GM18502 (cell line): ENCODE measurements at regions not wholly inside any gene's neighbourhood (a gene's known extent, or its start where the extent isn't known, plus 50 kb on each side); places are given as distances from the start of the nearest gene placed in this dataset.

ENCODE experiments used
- ATAC-seq: cut with Tn5 transposase; IDR thresholded peaks from one replicate; pipeline ENCODE4 v1.9.1; 2021; ENCODE audit warnings: mild to moderate bottlenecking; ENCODE audit not compliant: unreplicated experiment, poor library complexity

DNA sequence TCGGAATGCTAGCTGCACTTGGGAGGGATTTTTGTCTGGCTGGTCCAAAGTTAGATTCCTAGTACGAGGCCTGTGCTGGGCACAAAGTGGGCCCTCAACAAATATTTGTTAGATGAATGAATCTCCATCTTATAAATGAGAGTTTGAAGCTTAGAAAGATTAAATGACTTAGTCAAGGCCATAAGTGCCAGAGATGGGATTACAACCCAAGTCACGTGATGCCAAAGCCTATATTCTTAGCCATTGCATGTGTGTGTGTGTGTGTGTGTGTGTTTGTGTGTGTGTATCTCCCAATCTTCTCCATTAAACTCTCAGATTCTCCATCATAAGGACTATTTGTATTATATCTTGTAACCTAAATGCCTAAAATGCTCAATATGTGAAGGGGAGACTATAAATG lies 130.8 kb upstream of the MAP1B start:
- ATAC-seq = no peak

- ATAC-seq = no peak
Observed at GRCh38 chr5:71977311-71977710, 130.0 kb upstream of the MAP1B start.

DNA sequence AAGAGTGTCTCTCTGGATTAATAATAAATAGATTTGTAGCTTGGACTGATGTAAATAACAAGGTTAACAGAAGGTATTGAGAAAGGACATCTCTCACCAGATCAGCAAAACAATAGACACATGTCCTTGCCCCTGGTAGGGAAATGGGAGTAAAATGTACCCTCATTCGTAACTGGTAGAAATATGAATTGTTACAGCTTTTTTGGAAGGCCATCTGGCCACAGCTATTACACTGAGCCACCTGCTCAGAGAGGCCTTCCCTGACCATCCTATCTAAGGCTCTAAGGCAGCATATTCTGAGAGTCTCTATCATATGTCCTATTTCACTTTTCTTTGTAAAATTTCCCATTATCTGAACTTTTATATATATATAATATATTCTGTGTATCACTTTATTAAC lies 129.1 kb upstream of the MAP1B start:
- no peak for ATAC-seq

GRCh38 chr5:71982717-71983395 lies 124.4 kb upstream of the MAP1B start:
- no peak for ATAC-seq

GRCh38 chr5:71986101-71986500 lies 121.2 kb upstream of the MAP1B start:
- ATAC-seq = no peak

- ATAC-seq = no peak
Observed at GRCh38 chr5:71988808-71989207, 118.5 kb upstream of the MAP1B start.

- ATAC-seq = no peak
Observed at GRCh38 chr5:71993600-71993999, 113.7 kb upstream of the MAP1B start.

GRCh38 chr5:71996789-71997188 lies 110.5 kb upstream of the MAP1B start:
- no peak for ATAC-seq

DNA sequence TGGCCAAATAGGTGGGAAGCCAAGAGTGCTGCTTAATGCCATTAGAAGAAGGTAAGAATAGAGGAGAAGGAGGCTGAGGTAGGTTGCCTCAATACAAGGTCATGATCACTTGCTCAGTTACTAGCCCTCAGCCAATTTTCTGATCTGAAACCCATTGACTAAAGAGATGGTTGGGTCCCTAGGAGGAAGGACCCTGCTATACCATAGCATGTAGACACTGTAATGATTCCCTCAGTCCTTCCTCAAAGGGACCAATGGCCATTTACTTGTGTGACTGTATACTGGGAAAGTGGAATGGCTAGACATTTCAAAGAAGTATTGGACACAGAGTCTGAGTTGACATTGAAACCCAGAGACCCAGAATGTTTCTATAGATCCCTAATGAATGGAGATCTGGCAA lies 108.5 kb upstream of the MAP1B start:
- ATAC-seq = no peak

- ATAC-seq = no peak
Observed at GRCh38 chr5:72000707-72001106, 106.6 kb upstream of the MAP1B start.

- no peak for ATAC-seq
Observed at GRCh38 chr5:72005671-72006070, 101.6 kb upstream of the MAP1B start.

- no peak for ATAC-seq
Observed at GRCh38 chr5:72006361-72006760, 100.9 kb upstream of the MAP1B start.

- no peak for ATAC-seq
Observed at GRCh38 chr5:72007336-72008111, 99.8 kb upstream of the MAP1B start.

GRCh38 chr5:72009280-72009679 lies 98.0 kb upstream of the MAP1B start:
- no peak for ATAC-seq

GRCh38 chr5:72010430-72010829 lies 96.8 kb upstream of the MAP1B start:
- no peak for ATAC-seq

- no peak for ATAC-seq
Observed at GRCh38 chr5:72012906-72013305, 94.4 kb upstream of the MAP1B start.

DNA sequence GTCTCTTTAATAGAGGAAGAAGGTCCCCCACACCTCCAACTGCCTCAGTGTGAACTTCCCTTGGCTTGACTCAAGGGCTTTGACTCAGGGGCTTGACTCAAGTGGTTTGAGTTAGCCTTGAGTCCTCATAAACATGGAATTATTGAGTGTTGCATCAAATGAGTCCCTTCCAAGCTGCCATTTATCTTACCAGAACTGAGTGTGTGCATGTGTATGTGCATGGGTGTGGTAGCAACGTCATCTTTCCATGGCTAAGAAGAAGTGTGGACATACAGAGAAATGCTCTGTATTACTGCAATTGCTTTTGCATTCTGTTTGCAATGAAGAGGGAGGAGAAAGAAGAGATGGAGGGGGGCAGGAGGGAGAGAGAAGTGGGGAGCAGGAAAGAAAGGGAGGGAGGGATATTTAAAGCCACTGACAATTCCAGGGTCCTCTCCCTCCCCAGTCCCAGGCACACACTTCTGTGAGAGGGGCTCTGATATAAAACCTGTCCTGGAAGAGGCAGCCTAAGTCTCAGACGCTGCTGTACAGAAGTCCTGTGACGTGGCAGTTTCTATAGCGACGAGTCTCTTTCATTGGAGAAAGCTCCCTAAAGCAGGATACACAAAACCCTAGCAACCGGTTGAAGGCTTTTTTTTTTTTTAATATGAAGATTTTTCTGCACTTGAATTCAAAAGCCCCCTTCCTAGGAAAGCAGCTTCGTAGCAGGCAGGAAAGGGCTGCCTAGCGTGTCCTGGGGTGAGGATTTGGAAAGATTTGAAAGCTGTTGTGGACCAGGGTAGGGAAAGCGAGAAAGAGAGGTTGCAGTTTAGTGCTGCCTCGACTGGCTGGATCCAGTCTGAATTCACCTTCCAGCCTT lies 93.3 kb upstream of the MAP1B start:
- no peak for ATAC-seq

GRCh38 chr5:72015103-72015548 lies 92.1 kb upstream of the MAP1B start:
- ATAC-seq = no peak

DNA sequence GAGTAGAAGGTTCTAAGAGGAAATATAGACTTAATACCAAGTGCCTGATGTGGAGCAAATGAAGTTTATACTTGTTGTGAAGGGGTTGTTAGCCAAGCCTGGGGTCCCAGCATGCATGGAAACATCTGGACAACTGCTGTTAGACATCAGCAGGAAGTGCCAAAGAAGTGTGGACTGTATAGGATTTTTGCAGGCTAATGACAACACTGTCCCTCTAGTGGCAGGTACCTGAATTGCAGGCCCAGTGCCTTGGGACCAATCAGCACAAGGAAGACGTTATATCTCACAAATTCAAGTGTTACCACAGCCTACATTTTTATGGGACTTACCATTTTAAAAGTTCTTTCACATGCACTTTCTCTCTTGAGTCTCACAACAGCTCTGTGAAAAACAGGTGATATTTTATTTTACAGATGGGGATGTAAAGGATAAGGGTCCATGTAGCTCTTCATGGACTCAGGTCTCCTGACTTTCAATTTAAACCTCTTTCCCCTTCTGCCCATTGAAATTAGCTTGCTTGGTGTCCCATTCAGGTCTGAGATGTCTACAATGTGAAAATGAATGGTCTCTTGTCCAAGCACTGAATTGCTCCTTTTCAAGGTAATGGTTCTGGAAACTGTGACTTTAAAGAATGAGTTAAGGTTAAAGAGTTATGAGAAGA lies 89.0 kb upstream of the MAP1B start:
- peak; percentile 57 for ATAC-seq

DNA sequence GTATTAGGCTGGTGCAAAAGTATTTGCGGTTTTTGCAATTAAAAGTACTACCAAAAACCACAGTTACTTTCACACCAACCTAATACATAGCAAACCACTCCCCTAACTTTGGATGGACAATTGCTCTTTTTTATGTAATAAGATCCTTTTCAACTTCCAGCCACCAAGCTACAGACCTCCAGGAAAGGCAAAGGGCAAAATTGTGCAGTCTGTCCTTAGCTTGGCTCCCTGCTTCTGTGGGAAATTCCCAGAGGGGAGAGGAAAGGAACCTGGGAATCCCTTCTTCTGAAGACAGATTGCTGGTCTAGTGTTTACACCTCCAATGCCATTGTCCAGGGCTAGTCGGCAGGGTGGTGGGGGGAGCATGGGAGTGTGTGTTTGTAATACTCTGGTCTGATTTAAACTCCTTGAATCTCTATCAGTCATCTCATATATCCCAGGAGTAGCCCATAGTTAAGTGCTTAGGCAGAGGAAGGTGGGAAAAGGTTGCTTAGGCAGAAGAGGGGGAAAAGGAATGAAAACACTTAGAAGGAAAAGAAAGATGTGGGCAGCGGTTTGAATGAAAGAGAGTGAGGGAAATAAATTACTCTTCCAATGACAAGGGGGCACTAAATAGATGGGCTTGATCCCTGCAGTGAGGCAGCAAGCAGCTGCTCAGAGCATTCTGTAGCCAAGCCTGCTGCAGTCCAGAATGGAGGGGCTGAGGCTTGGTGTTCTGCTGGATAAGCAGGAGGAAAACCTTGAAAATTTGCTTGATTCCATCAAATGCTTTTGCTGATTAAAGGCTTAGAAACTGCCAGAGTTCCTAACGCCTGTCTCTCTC lies 86.9 kb upstream of the MAP1B start:
- ATAC-seq = no peak
